ENCODE measurements at regions not wholly inside any gene's neighbourhood (a gene's known extent, or its start where the extent isn't known, plus 50 kb on each side); places are given as distances from the start of the nearest gene placed in this dataset.

GRCh38 chrX:147763131-147763530 is 148.6 kb upstream of the FMR1 start:
- CTCF ChIA-PET: no interaction called here
- RAD21 ChIA-PET (ENCODE audit: low non-redundant PET in 1 of 2, low total read pairs in 2 of 2, uncharacterized antibody in 2 of 2, unreplicated experiment in 2 of 2): no interaction called here
- no peaks in the 10 kb centered on the region for H3K27me3 ChIP-seq (ENCODE audit: insufficient read depth, low read length)
- TF ChIP-seq CTCF (IDR thresholded peaks at IDR 0.05 in 2 of 3, conservative IDR thresholded peaks at IDR 0.05 in 1 of 3; ENCODE audit: borderline replicate concordance in 1 of 3, insufficient read depth in 1 of 3, low read depth in 2 of 3, low read length in 2 of 3) (no peak), POLR2AphosphoS5 (IDR thresholded peaks at IDR 0.05; ENCODE audit: low read depth, low read length) (no peak), ZNF274 (IDR thresholded peaks at IDR 0.05; ENCODE audit: low read depth, low read length) (no peak), CEBPB (IDR thresholded peaks at IDR 0.05; ENCODE audit: low read depth) (no peak), EZH2phosphoT487 (IDR thresholded peaks at IDR 0.05; ENCODE audit: borderline replicate concordance) (no peak), JUND (IDR thresholded peaks at IDR 0.05) (no peak), SRF (IDR thresholded peaks at IDR 0.05; ENCODE audit: low read depth) (no peak), ELF1 (IDR thresholded peaks at IDR 0.05; ENCODE audit: borderline replicate concordance, low read depth) (no peak)
- DNase-seq (ENCODE audit: low read depth, low spot score) (no peak), ATAC-seq (no peak)
- POLR2A ChIA-PET: no interaction called here
- H3K79me2 ChIP-seq (ENCODE audit: insufficient read depth, low read length): no peaks in the 10 kb centered on the region
- H3K4me1 ChIP-seq (ENCODE audit: control insufficient read depth in 1 of 2, insufficient read depth in 2 of 2, low read length in 2 of 2): no peaks in the 10 kb centered on the region
- no peaks in the 10 kb centered on the region for H4K20me1 ChIP-seq (ENCODE audit: insufficient read depth)
- no peak overlapping the region for H3K4me3 ChIP-seq (replicated peaks in 1 of 2; ENCODE audit: low read depth in 1 of 2, low read length in 2 of 2)
- no peaks in the 10 kb centered on the region for H3K9me2 ChIP-seq (ENCODE audit: insufficient read depth)
- no peak overlapping the region for H2AFZ ChIP-seq (ENCODE audit: low read depth, low read length, poor library complexity, severe bottlenecking)
- no peak overlapping the region for H3K9ac ChIP-seq (ENCODE audit: low read length)
- H3K27ac ChIP-seq (ENCODE audit: low read depth, low read length): no peak overlapping the region
- H3K36me3 ChIP-seq (ENCODE audit: control insufficient read depth in 1 of 2, insufficient read depth in 2 of 2, low read length in 2 of 2): no peaks in the 10 kb centered on the region
- H3K4me2 ChIP-seq (ENCODE audit: low read length): no peak overlapping the region
- no TSS peak for BruUV-seq (replicated peaks)
- no peaks in the 10 kb centered on the region for H3K9me3 ChIP-seq (ENCODE audit: control insufficient read depth in 1 of 2, insufficient read depth in 1 of 2, low read depth in 1 of 2, low read length in 2 of 2)
- intact Hi-C loops (cut with micrococcal nuclease): no loop called here

- POLR2A ChIA-PET: no interaction called here
- no peak overlapping the region for H2AFZ ChIP-seq (ENCODE audit: low read depth, low read length, poor library complexity, severe bottlenecking)
- no peaks in the 10 kb centered on the region for H3K9me2 ChIP-seq (ENCODE audit: insufficient read depth)
- no peak overlapping the region for H3K27ac ChIP-seq (ENCODE audit: low read depth, low read length)
- RAD21 ChIA-PET (ENCODE audit: low non-redundant PET in 1 of 2, low total read pairs in 2 of 2, uncharacterized antibody in 2 of 2, unreplicated experiment in 2 of 2): no interaction called here
- TF ChIP-seq, protein P1, sequence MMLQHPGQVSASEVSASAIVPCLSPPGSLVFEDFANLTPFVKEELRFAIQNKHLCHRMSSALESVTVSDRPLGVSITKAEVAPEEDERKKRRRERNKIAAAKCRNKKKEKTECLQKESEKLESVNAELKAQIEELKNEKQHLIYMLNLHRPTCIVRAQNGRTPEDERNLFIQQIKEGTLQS (IDR thresholded peaks at IDR 0.05): no peak
- TF ChIP-seq POLR2AphosphoS5 (IDR thresholded peaks at IDR 0.05; ENCODE audit: low read depth, low read length): no peak
- TF ChIP-seq, protein P2, sequence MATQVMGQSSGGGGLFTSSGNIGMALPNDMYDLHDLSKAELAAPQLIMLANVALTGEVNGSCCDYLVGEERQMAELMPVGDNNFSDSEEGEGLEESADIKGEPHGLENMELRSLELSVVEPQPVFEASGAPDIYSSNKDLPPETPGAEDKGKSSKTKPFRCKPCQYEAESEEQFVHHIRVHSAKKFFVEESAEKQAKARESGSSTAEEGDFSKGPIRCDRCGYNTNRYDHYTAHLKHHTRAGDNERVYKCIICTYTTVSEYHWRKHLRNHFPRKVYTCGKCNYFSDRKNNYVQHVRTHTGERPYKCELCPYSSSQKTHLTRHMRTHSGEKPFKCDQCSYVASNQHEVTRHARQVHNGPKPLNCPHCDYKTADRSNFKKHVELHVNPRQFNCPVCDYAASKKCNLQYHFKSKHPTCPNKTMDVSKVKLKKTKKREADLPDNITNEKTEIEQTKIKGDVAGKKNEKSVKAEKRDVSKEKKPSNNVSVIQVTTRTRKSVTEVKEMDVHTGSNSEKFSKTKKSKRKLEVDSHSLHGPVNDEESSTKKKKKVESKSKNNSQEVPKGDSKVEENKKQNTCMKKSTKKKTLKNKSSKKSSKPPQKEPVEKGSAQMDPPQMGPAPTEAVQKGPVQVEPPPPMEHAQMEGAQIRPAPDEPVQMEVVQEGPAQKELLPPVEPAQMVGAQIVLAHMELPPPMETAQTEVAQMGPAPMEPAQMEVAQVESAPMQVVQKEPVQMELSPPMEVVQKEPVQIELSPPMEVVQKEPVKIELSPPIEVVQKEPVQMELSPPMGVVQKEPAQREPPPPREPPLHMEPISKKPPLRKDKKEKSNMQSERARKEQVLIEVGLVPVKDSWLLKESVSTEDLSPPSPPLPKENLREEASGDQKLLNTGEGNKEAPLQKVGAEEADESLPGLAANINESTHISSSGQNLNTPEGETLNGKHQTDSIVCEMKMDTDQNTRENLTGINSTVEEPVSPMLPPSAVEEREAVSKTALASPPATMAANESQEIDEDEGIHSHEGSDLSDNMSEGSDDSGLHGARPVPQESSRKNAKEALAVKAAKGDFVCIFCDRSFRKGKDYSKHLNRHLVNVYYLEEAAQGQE (IDR thresholded peaks at IDR 0.05; ENCODE audit: low read depth): no peak
- no peak for TF ChIP-seq POLR2A (IDR thresholded peaks at IDR 0.05; ENCODE audit: borderline replicate concordance, extremely low read depth, insufficient read depth, insufficient read length)
- no peak for TF ChIP-seq TCF7L2 (IDR thresholded peaks at IDR 0.05; ENCODE audit: borderline replicate concordance, extremely low read depth, insufficient read depth, insufficient read length)
- TF ChIP-seq ZNF274 (IDR thresholded peaks at IDR 0.05; ENCODE audit: low read depth, low read length): no peak
- intact Hi-C loops (cut with micrococcal nuclease): no loop called here
- no peaks in the 10 kb centered on the region for H3K79me2 ChIP-seq (ENCODE audit: insufficient read depth, low read length)
- H3K4me2 ChIP-seq (ENCODE audit: low read length): no peak overlapping the region
- no peak for ATAC-seq
- CTCF ChIA-PET: no interaction called here
- DNase-seq (ENCODE audit: low read depth, low spot score): no peak
- no peaks in the 10 kb centered on the region for H3K9me3 ChIP-seq (ENCODE audit: control insufficient read depth in 1 of 2, insufficient read depth in 1 of 2, low read depth in 1 of 2, low read length in 2 of 2)
- no peaks in the 10 kb centered on the region for H3K27me3 ChIP-seq (ENCODE audit: insufficient read depth, low read length)
- no peaks in the 10 kb centered on the region for H3K36me3 ChIP-seq (ENCODE audit: control insufficient read depth in 1 of 2, insufficient read depth in 2 of 2, low read length in 2 of 2)
- H3K9ac ChIP-seq (ENCODE audit: low read length): no peak overlapping the region
- BruUV-seq (replicated peaks): no TSS peak
- H3K4me3 ChIP-seq (replicated peaks in 1 of 2; ENCODE audit: low read depth in 1 of 2, low read length in 2 of 2): no peak overlapping the region
- no peaks in the 10 kb centered on the region for H4K20me1 ChIP-seq (ENCODE audit: insufficient read depth)
- H3K4me1 ChIP-seq (ENCODE audit: control insufficient read depth in 1 of 2, insufficient read depth in 2 of 2, low read length in 2 of 2): no peaks in the 10 kb centered on the region
These were observed 146.9 kb upstream of the FMR1 start for GRCh38 chrX:147764868-147765267.
